Loucy (cell line): ENCODE measurements at regions not wholly inside any gene's neighbourhood (a gene's known extent, or its start where the extent isn't known, plus 50 kb on each side); places are given as distances from the start of the nearest gene placed in this dataset.

Experiments
- H2AFZ ChIP-seq: fragments of 200-600 bp; sonication (generic); 2 replicates; pipeline ENCODE4 v1.6.0; 2016; ENCODE audit warnings: antibody characterized with exemption, mild to moderate bottlenecking, low read length, moderate library complexity
- H3F3A ChIP-seq: fragments of 200-600 bp; 2 replicates; pipeline ENCODE4 v1.6.0; 2016; ENCODE audit warnings: antibody characterized with exemption, low read depth, mild to moderate bottlenecking
- H3K27me3 ChIP-seq: fragments of 200-600 bp; sonication (generic); 2 replicates; pipeline ENCODE4 v1.6.1; 2014; ENCODE audit warnings: low read length, mild to moderate bottlenecking; ENCODE audit not compliant: insufficient read depth, poor library complexity, severe bottlenecking
- H3K36me3 ChIP-seq: fragments of 200-600 bp; sonication (generic); 2 replicates; pipeline ENCODE4 v1.6.1; 2016; ENCODE audit warnings: low read length; ENCODE audit not compliant: insufficient read depth
- H3K4me1 ChIP-seq: fragments of 200-600 bp; sonication (generic); 2 replicates; pipeline ENCODE4 v1.5.1; 2014; ENCODE audit warnings: low read length, mild to moderate bottlenecking; ENCODE audit not compliant: insufficient read depth, poor library complexity, severe bottlenecking
- H3K4me2 ChIP-seq: fragments of 200-600 bp; sonication (generic); 2 replicates; pipeline ENCODE4 v1.6.0; 2014; ENCODE audit warnings: antibody characterized with exemption, low read length, low read depth, mild to moderate bottlenecking; ENCODE audit not compliant: poor library complexity, severe bottlenecking
- H3K4me3 ChIP-seq: fragments of 200-600 bp; sonication (generic); 2 replicates; pipeline ENCODE4 v1.5.1; 2014; ENCODE audit warnings: low read length, mild to moderate bottlenecking, mixed read lengths; ENCODE audit not compliant: poor library complexity, severe bottlenecking
- H3K79me2 ChIP-seq: fragments of 200-600 bp; sonication (generic); 2 replicates; pipeline ENCODE4 v1.6.1; 2014; ENCODE audit warnings: low read length; ENCODE audit not compliant: insufficient read depth
- H3K9ac ChIP-seq: fragments of 200-600 bp; sonication (generic); 2 replicates; pipeline ENCODE4 v1.6.0; 2014; ENCODE audit warnings: mild to moderate bottlenecking, low read depth, low read length, moderate library complexity; ENCODE audit not compliant: poor library complexity, severe bottlenecking
- H3K9me2 ChIP-seq: fragments of 200-600 bp; sonication (generic); replicated peaks from 2 replicates; pipeline ENCODE4 v1.6.1; 2016; ENCODE audit warnings: low read depth, low read length, mixed read lengths
- H3K9me3 ChIP-seq: fragments of 200-600 bp; sonication (generic); 2 replicates; pipeline ENCODE4 v1.6.1; 2014; ENCODE audit warnings: mild to moderate bottlenecking, antibody characterized with exemption, low read length, low read depth; ENCODE audit not compliant: insufficient read depth
- H4K20me1 ChIP-seq: fragments of 200-600 bp; sonication (generic); 2 replicates; pipeline ENCODE4 v1.6.0; 2014; ENCODE audit warnings: antibody characterized with exemption, low read length, mild to moderate bottlenecking; ENCODE audit not compliant: insufficient read depth, poor library complexity, severe bottlenecking
- CTCF ChIP-seq: fragments of 200-600 bp; sonication (generic); conservative IDR thresholded peaks from 2 replicates; pipeline ENCODE4 v1.5.1; 2014; ENCODE audit warnings: mild to moderate bottlenecking, antibody characterized with exemption, low read length
- EZH2phosphoT487 ChIP-seq: fragments of 200-600 bp; IDR thresholded peaks from 2 replicates; pipeline ENCODE4 v1.6.1; 2018; ENCODE audit warnings: antibody characterized with exemption, mild to moderate bottlenecking, moderate library complexity, borderline replicate concordance

DNA sequence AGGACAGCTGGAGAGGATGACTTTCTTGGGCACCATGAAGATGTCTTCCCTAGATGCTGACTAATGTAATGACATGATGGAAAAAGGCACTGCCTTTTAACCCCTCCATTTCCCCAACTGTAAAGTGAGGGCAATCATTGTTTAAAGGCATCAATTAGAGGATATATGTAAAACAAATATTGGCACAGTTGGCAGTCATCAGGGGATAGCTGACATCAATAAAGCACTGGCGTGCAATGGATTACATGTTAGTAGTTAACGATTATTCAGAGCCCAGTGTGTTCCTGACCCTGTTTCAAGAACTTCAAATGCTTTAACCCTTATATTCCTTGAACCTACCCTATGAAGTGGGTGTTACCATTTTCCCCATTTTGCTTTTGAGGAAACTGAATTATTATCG, 100.7 kb downstream of the TMEM114 start:
- TF ChIP-seq CTCF (no peak), EZH2phosphoT487 (no peak)
- H3K36me3 ChIP-seq, result no peaks in the 10 kb centered on the region
- H3K4me3 ChIP-seq, result no peak overlapping the region
- H4K20me1 ChIP-seq, result no peaks in the 10 kb centered on the region
- no peaks in the 10 kb centered on the region for H3K27me3 ChIP-seq
- H3K4me2 ChIP-seq, result no peak overlapping the region
- H2AFZ ChIP-seq, result no peak overlapping the region
- no peaks in the 10 kb centered on the region for H3F3A ChIP-seq
- no peaks in the 10 kb centered on the region for H3K9me3 ChIP-seq
- no peaks in the 10 kb centered on the region for H3K79me2 ChIP-seq
- no peaks in the 10 kb centered on the region for H3K9me2 ChIP-seq
- H3K9ac ChIP-seq, result no peak overlapping the region
- H3K4me1 ChIP-seq, result no peaks in the 10 kb centered on the region

DNA sequence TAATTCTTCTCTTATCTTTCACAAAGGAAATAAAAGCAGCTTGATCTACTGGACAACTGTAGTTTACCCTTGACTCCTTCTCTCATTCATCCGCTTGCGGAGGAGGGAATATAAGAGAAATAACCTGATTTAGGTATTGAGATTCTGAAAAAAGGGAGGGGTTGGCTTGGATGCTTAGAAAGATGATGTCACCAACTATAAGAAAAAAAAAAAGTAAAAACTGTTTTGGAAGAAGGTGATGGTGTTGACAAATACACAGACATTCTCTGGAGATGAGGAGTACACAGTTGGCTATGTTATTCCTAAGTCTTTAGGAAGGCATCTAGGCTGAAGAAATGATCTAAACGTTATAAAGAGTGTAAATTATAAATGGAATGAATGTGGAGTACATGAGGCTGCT, 103.3 kb downstream of the TMEM114 start:
- Histone ChIP-seq H3K9me2 (no peaks in the 10 kb centered on the region), H2AFZ (no peak overlapping the region), H3K9ac (no peak overlapping the region), H3K27me3 (no peaks in the 10 kb centered on the region), H3K4me1 (no peaks in the 10 kb centered on the region), H3K36me3 (no peaks in the 10 kb centered on the region), H4K20me1 (no peaks in the 10 kb centered on the region), H3K9me3 (no peaks in the 10 kb centered on the region), H3K79me2 (no peaks in the 10 kb centered on the region), H3F3A (no peaks in the 10 kb centered on the region), H3K4me3 (no peak overlapping the region), H3K4me2 (no peak overlapping the region)
- TF ChIP-seq CTCF, result no peak
- no peak for TF ChIP-seq EZH2phosphoT487

DNA sequence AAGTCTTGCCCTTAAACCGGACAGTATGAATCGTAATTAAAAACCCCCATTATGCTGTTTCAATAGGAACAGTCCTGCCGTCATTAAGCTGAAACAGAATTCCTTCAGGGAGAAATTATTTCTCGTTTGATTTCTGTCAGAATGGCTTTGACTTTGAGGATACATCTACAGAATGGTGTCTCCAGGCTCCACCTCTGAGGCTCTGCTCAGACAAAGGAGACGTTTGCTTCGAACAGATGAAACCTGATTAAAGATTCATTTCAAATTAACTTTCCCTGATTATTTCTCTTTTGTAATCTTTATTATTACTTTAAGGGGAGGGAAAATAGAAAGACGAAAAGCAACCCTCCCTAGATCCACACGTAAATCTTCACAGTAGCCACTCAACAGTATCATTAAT, 106.9 kb downstream of the TMEM114 start:
- Histone ChIP-seq H3K4me1 (no peaks in the 10 kb centered on the region), H3K79me2 (no peaks in the 10 kb centered on the region), H3K36me3 (no peaks in the 10 kb centered on the region), H3K9me2 (no peaks in the 10 kb centered on the region), H4K20me1 (no peaks in the 10 kb centered on the region), H3K9ac (no peak overlapping the region), H3K9me3 (no peaks in the 10 kb centered on the region), H2AFZ (no peak overlapping the region), H3F3A (no peaks in the 10 kb centered on the region), H3K27me3 (no peaks in the 10 kb centered on the region), H3K4me2 (no peak overlapping the region), H3K4me3 (no peak overlapping the region)
- TF ChIP-seq CTCF (no peak), EZH2phosphoT487 (no peak)
